GM21737 (cell line): ENCODE measurements at regions not wholly inside any gene's neighbourhood (a gene's known extent, or its start where the extent isn't known, plus 50 kb on each side); places are given as distances from the start of the nearest gene placed in this dataset.

Source experiments
- ATAC-seq: cut with Tn5 transposase; IDR thresholded peaks from one replicate; pipeline ENCODE4 v1.9.1; 2021; ENCODE audit warnings: mild to moderate bottlenecking, moderate library complexity; ENCODE audit not compliant: unreplicated experiment

DNA sequence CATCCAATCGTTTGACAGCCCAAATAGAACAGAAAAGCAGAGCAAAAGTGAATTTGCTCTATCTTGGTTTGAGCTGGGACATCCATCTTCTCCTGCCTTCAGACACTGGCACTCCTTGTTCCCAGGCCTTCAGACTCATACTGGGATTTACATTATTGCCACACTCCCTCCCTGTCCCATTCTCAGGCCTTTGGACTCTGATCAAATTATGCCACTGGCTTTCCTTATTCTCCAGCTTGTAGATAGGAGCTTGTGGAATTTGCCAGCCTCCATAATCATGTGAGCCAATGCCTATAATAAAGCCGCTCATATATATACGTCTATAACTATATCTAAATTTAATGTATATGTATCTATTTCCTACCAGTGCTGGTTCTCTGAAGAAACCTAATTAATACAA, 568.3 kb upstream of the KIRREL3 start:
- no peak for ATAC-seq

DNA sequence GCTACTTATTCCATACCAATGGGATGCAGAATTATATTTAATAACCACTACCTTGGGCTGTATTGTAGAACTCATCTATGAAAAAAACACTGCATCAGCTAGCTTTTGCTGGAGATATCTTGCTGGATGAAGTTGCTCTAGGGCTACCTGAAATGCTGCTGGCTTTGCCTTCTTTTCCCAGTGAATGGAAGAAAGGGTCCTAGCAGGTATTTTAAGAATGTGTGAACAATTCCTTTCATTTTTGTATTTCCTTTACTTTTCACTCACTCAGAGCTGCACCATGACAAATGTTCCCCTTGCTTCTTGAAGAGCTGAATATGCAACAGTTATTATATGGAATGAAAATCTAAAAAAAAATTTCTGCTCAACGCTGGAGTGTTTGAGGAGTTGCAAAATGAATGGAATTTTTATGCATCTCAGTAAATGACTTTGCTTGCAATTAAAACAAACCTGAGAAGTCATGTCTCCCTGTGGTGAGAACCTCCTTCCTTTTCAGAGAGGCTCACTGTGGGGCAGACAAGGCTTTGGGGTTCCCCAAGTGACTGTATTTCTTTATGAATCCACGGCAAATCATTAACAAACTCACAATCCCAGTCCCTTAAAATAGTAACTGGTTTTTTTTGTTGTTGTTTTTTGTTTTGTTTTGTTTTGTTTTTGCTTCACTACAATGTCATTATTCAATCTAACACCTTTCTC, 566.8 kb upstream of the KIRREL3 start:
- ATAC-seq = no peak

DNA sequence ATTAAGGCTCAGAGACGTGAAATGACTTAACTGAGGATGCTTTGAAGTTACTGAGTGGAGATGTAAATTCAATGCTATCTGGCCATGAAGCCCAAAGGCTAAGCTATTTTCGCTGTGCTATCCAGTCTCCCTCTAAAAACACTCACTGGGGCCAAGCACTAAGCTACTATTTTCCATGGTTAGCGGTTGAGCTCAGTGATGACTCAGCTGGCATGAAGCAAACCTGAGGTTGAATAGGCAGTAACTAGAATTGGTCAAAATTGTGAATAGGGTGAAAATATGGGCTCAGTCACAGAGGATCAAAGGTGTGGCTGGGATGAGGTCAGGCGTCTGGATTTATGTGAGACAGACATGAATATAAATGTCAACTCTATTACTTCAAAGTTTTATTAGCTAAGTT, 564.2 kb upstream of the KIRREL3 start:
- no peak for ATAC-seq

DNA sequence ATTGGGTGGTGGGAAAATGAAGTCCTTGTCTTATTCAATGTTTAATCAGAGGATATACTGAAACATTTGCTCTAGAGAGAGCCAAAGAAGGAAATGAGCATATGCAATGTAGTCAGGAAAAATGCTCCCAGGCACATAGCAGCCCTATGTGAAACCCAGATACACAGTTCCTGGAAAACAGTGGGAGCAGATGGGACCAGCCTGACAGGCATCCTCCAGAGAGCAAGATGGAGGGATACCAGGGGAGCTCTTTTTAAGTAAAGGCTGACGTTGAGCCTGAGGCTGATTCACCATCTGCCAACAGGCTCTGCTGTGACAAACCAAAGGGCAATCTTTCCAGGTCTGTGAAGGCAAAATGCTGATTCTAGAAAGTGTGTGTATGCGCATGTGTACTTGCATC, 559.4 kb upstream of the KIRREL3 start:
- no peak for ATAC-seq

DNA sequence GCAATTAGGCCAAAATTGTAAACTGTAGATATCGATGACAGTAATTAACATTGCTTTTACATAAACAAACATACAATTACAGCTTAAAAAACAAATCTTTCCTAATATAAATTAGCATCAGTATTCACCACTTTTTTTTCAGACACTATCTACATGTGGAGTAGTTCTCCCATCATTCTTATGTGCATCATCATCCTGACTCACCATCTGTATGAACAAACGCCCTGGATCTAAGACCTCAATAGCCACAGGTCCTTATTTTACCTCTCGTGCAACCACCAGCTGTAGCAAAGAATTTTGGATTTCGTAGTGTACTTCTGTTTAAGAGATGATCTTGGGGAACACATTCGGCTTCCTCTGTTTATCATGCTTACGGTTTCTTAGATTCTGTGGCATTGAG, 551.9 kb upstream of the KIRREL3 start:
- no peak for ATAC-seq

DNA sequence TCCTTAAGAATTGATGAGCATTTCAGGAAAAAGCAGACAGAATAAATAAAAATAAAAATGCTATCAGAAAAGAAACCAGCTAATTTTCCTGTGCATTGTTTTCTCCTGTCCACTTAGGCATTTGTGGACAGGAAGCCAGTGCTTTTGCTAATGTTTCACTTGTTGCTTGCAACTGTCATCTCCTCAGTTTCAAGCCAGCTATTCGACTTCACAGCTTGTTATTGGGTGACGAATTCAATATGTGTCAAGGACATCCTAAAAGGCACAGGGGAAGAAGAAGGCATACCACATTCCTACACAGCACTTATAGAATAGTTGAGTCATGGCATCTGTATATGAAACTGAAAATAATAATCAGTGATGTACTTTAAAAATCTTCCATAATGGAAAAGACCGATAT, 530.6 kb upstream of the KIRREL3 start:
- no peak for ATAC-seq

DNA sequence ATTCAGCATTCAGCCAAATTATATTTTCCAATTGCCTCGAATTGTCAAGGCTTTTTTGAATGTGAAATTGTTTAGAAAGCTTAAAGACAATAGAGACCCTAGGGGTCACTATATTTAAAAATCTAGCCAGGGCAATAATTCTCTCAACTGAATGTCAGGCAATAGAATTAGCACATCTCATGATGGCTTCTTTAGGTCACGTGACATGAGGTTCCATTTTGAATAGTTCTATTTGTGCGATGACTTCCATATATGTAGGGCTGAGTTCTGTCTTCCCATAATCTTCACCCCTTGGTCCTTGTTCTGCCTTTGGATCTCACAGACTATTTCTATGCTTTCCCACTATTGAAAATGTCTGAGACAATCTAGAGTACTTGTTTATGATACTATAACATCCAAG, 527.7 kb upstream of the KIRREL3 start:
- ATAC-seq = no peak

DNA sequence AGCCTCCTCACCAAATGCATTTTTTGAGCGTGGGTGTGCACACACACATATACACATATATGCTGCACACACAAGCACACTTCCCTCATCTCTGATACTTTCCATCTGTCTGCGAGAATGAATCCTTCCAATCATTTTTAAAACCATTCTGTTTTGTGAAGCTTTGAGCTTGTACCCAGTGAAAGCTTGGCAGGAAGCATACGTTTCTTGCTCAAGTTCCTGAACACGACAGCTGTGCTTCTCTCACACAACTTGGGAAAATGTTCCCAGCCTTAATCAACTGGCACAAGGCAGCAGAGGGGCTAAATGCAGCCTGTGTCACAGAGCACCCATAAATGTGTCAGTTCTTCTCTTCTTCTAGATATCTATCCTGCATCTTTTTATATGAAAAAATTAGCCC, 524.0 kb upstream of the KIRREL3 start:
- ATAC-seq = no peak

DNA sequence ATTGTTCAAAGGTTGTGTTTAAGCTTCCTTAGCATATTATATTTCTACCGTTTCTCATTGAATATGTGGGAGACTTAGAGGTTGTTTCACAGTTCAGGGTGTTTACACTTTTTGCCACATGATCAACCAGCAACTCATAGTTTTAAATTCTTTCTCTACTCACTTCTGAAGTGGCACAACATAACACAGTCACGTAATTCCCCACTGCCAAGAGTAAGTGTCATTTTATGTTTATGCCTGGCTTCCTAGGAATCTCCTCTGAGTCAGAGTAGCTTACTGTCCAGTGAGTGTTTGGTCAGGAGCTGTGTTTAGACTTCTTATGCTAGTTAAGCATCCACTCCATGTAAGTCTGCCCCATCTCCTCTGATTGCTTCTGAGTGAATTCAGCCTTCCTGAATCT, 520.8 kb upstream of the KIRREL3 start:
- no peak for ATAC-seq

DNA sequence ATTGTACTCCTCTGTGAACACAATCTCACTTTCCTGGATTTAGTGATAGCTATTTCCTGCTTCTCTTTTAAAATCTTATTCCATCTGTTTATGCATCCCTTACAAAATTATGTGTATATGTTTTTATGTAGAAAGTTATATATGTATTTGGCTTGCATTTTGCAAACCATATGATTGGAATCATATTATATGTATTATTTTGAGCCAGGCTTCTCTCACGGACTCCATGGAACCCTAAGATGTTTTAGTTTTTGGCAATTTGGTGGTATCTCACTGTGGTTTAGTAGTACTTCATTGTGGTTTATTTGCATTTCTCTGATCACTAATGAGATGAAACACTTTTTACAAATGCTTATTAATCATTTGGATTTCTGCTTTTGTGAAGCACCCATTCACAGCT, 507.3 kb upstream of the KIRREL3 start:
- ATAC-seq = no peak

DNA sequence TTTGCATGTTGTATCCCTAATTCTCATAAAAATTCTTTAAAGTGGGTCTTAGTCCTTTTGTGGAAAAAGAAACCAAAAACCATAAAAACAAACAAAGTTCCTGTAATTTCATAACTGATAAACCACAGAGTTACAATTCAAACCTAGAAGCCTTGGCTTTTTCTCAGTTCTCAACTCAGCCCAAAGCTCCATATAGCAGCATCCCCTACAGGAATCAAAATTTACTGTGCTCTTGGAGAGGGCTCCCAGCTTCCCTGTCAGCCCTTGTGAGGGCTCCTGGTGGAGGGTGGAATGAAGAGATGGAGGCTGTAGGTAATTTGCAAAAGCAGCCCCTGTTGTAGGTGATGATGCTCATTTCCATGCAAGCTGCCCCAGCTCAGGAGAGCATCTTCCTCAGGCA, 506.1 kb upstream of the KIRREL3 start:
- no peak for ATAC-seq

DNA sequence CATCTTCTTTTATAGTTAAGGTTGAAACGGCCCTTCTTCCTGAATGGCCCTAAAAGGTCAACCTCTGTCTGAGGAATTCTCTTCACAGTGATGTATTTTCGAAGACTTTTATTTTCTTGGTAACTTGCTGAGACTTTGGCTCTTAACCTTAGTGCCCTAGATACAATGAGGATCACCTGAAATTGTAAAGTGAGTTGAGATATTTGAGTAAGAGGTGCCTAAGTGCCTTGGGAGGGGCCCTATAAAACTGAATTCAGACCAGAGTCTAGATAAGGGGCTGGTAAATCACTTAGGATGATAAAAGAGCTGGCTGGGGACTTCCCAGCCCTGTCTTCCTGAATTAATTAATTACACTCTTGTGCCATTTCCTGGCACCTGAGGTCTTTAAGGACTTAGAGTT, 505.6 kb upstream of the KIRREL3 start:
- ATAC-seq = no peak

DNA sequence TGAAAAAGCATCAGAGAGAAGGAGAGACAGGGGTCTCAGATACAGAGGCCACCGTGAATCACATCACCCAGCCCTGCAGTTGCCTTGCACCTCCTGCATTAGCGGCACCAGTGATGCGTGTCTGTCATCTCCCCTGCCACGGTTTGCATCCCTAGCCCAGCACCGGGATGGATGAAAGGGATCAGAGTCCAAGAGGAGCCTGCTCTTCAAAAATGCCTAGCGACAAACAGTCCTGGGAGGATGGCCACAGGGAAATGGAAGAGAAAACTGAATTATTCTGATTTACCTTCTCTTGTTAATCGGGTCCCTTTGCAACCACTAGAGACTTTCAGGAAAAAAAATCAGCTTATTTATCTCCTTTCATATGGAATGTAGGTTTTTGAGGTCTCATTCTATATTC, 495.6 kb upstream of the KIRREL3 start:
- no peak for ATAC-seq

DNA sequence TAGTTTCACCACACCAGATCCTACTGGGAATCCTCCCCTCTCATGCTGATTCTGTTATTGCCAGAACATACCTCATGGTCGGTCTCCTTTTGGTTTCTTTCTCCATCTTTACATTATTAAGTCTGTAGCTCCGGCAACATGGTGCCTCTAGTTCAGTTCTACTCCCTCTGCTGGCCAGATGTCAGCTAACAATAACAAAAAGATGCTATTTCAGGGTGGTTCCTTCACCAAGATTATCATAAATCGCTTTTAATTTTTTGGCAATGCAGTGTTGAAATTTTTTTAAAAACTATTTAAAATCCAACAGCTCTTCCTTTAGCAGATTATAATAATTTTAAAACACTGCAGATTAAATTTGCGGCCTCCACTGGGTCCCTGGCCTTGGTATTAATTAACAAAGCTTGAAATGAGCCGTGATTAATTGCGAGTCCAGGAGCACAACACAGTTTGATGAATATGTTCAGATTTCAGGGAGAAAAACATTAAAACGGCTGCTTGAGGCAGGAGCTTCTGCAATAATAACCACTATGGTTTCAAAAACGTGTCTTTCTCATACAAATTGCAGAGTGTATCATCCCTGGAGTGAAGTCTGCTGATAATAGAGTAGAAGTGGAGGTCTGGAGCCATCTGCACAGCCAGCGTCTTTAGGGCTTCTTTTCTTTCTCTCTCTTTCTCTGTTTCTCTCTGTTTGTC, 492.9 kb upstream of the KIRREL3 start:
- no peak for ATAC-seq

DNA sequence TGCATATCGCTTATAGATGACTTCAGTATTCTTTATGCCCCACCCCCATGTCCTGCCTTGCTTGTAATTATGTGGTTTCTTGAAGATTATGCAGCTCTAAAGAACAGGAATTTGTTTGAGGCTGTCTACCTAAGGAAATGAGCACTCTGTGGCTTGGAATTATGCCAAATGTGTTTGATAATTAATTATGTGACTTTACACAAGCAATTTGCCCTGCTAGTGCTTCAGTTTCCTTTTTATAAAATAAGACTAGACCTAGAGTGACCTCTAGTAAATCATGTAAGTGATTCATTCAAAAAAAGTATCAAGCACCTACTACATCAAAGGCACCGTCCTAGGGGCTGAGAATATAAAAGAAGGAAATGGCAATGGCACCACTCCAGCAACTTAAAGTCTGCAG, 491.5 kb upstream of the KIRREL3 start:
- ATAC-seq = no peak

DNA sequence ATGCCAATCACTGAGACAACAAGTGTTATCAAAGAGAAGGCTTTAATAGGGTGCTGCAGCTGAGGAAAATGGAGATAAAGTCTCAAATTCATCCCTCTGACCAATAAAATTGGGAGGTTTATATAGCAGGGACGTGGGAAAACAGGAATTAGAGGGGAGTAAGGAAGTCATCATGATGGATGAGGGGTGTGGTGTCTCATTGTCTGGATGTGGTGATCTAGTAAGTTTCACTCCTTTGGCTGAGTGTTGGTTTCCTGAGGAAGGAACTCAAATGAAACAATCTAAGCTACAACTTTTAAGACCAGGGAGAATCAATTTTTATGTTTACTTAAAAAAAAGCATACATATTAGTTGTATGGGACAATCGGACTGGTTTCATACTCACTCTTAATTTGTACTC, 491.0 kb upstream of the KIRREL3 start:
- ATAC-seq = no peak

DNA sequence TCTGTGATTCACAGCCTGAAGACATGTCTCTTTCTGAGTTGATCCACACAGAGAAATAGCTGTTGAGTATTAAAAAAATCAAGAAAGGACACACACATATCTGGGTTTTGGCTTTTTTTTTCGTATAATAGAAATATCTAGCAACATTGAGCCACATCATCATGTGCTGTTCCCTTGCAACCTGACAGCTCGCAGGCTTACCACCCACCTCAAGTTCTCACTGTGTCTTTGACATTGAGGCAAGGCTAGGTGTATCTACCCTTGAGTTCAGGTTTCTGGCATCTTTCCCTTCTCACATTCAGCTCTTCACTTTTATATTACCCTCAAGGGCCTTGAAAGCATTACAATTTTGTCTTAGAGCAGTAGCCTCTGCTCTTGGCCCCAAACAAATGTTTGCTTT, 490.3 kb upstream of the KIRREL3 start:
- no peak for ATAC-seq

DNA sequence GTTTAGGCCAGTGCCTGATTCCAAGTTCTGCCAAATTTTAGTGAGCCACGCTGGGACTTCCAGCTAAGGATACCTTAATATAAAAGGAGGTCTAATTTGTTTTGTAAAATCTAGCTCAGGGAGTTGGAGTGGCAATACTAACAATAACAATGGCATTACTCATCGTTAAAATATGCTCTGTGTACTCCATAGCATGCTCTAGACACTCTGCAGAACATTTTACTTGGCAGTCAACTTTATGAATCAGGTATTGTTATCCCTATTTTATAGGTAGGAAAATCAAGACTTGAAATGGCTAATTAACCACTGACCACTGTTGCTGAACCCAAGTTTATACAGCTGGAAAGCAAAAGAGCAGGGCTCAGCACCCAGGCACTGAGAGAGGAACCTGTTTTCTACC, 485.0 kb upstream of the KIRREL3 start:
- ATAC-seq = no peak

DNA sequence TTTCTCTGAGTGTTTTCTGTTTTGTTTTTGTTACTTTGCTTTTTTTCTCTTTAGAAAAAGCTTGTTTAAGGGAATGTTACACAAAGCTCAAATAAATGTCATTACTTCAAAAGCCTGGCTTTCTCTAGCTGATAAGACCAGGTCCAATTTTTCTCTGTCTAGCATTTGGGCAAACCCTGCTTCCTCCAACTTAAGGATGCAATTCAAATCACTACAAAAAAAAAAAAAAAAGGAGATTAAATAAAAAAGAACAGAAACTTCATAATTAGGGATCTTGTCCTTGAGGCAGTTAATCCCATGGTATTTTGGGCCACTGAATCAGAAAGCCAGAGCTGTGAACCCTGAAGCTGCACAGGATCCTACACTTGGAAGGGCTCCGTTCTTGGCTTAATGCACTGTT, 480.8 kb upstream of the KIRREL3 start:
- no peak for ATAC-seq

DNA sequence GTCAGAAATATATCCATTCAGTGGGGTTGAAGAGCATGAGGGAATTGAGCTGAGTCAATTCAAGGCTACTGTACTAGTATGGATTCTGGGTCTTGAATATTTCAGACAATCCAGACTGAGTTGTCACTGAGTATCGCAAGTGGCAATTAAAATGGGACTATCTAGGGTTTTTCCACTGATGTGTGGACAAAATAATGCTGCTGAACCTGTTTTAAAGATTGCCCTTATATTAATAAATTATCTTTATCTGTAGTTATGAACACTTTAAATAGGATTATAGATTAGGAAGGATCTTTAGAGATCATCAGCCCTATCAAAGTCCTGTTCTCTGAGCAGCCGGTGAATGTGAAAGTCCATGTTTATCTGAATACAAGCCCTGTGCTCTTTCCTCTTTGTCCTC, 478.3 kb upstream of the KIRREL3 start:
- no peak for ATAC-seq

DNA sequence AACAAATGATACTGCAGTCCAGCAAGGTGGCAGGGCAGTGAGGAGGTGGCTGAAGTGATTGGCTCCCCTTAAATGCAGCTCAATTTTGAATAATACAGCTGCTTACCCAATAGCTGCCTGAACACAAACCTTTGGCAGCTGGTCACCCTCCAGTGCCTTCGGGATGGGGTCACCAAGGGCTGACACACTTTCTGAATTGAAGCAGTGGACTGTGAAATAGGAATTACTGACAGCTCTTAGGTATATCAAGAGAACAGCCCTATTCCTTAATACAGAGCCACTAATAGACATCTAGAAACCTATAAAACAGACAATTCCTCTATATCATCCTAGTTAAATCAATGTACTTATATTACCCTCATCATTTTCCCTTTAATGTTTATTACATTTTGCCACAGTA, 474.2 kb upstream of the KIRREL3 start:
- ATAC-seq = no peak

DNA sequence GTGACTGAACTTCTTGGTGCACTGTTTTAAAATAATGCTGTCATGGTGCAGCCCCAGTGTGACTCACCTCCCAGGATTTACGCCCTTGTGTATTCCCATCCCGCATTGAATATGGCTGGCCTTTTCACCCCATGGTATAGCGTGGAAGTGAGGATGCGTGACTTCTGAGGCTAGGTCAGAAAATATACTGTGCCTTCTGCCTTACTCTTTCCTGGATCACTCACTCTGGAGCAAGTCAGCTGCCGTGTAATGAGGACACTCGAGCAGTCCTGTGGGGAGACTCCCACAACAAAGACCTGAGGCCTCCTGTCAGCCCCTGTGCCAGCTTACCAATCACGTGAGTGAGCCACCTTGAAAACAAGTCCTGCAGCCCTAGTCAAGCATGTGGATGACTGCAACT, 471.9 kb upstream of the KIRREL3 start:
- ATAC-seq = no peak

DNA sequence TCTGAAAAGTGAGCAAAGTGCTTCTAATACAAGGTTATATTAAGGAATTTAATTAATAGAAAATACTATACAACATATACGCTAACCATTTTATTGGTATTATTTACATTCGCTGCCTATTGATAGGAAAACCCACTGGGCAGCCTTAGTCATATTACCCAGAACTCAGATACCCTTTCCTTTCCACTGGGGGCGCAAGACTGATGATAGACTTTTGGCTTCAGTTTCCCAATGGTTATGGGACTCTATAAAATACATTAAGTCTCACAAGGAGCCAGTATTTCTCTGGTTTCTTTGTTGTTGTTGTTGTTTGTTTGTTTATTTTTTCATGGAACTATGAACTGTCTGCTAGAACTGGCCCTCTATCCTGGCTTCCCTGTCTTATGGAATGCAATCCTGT, 471.1 kb upstream of the KIRREL3 start:
- ATAC-seq = no peak
